ENCODE measurements at regions not wholly inside any gene's neighbourhood (a gene's known extent, or its start where the extent isn't known, plus 50 kb on each side); places are given as distances from the start of the nearest gene placed in this dataset.

- TF ChIP-seq EZH2phosphoT487 (IDR thresholded peaks at IDR 0.05; ENCODE audit: unreplicated experiment) (no peak), EZH2 (IDR thresholded peaks at IDR 0.05; ENCODE audit: low read depth, unreplicated experiment) (no peak), CTCF (conservative IDR thresholded peaks at IDR 0.05; ENCODE audit: low read depth in 2 of 2) (no peak), STAT1 (IDR thresholded peaks at IDR 0.05; ENCODE audit: unreplicated experiment) (no peak), REST (IDR thresholded peaks at IDR 0.05; ENCODE audit: unreplicated experiment) (no peak), ZNF114 (CRISPR knock-in tag; IDR thresholded peaks at IDR 0.05) (no peak), POLR2AphosphoS5 (IDR thresholded peaks at IDR 0.05; ENCODE audit: low read depth) (no peak), CREB1 (CRISPR knock-in tag; IDR thresholded peaks at IDR 0.05; ENCODE audit: low read depth) (no peak), JUNB (IDR thresholded peaks at IDR 0.05; ENCODE audit: unreplicated experiment) (no peak)
Observed at GRCh38 chrY:7334449-7334848, 422.9 kb upstream of the AMELY start.

All from GM23338 (cell line).